Transverse colon (tissue), 4 donors: ENCODE measurements at regions not wholly inside any gene's neighbourhood (a gene's known extent, or its start where the extent isn't known, plus 50 kb on each side); places are given as distances from the start of the nearest gene placed in this dataset.

ENCODE experiments used
- CTCF ChIP-seq, 5 experiments: fragments of 200-600 bp in 3 of 5; fragments of 450-650 bp in 2 of 5; sonication (generic) in 3 of 5; IDR thresholded peaks; 1 replicate in 2 of 5; 2 replicates in 3 of 5; pipeline ENCODE4 v1.5.1; 2016 to 2017; ENCODE audit warnings: antibody characterized with exemption in 5 of 5, inconsistent platforms in 3 of 5, mild to moderate bottlenecking in 2 of 5, moderate library complexity in 1 of 5
- POLR2A ChIP-seq: fragments of 450-650 bp; IDR thresholded peaks from one replicate; pipeline ENCODE4 v1.6.1; 2016; ENCODE audit warnings: antibody characterized with exemption, mild to moderate bottlenecking, moderate library complexity
- POLR2AphosphoS5 ChIP-seq, 3 donors: sonication (generic); formaldehyde crosslinking; IDR thresholded peaks; one replicate each; pipeline ENCODE4 v1.6.1; 2016; ENCODE audit warnings: antibody characterized with exemption in 3 of 3

GRCh38 chr14:100972118-100972897 lies 68.8 kb upstream of the RTL1 start:
- TF ChIP-seq POLR2AphosphoS5 (IDR thresholded peaks at IDR 0.05) = no peak
- TF ChIP-seq POLR2A = no peak
- no peak for TF ChIP-seq CTCF (IDR thresholded peaks at IDR 0.05)
